Stimulated activated CD4-positive, alpha-beta T cell treated with anti-CD3 and anti-CD28 coated beads, Interleukin-2, amount 100 ng/mL, for 48 hours (primary cell): ENCODE measurements at regions not wholly inside any gene's neighbourhood (a gene's known extent, or its start where the extent isn't known, plus 50 kb on each side); places are given as distances from the start of the nearest gene placed in this dataset.

Experiments
- DNase-seq, 2 donors: peaks; one replicate each; pipeline ENCODE4 v3.0.0-alpha.2; 2020

GRCh38 chr4:86530183-86530582 is 63.9 kb upstream of the PTPN13 start:
- DNase-seq: no peak

- DNase-seq: no peak
Measured at GRCh38 chr4:86531440-86531839, 62.7 kb upstream of the PTPN13 start.

GRCh38 chr4:86532851-86533250 is 61.3 kb upstream of the PTPN13 start:
- no peak for DNase-seq

- DNase-seq: no peak
Measured at GRCh38 chr4:86536151-86536550, 58.0 kb upstream of the PTPN13 start.

GRCh38 chr4:86542319-86543027 is 51.6 kb upstream of the PTPN13 start:
- no peak for DNase-seq

GRCh38 chr4:86543080-86543479 is 51.0 kb upstream of the PTPN13 start:
- no peak for DNase-seq

- no peak for DNase-seq
Measured at GRCh38 chr4:86543560-86544309, 50.4 kb upstream of the PTPN13 start.

- DNase-seq: no peak
Measured at GRCh38 chr4:86544310-86544966, 49.7 kb upstream of the PTPN13 start.
